HG02759 (cell line): ENCODE measurements at regions not wholly inside any gene's neighbourhood (a gene's known extent, or its start where the extent isn't known, plus 50 kb on each side); places are given as distances from the start of the nearest gene placed in this dataset.
"Not testable (repeated sequence)": the region's sequence is repeated elsewhere in the genome, so short reads cannot be mapped to it uniquely, and the experiment has no call there.

ENCODE experiments used
- ATAC-seq: cut with Tn5 transposase; IDR thresholded peaks from one replicate; pipeline ENCODE4 v1.9.1; 2021; ENCODE audit warnings: mild to moderate bottlenecking, moderate library complexity; ENCODE audit not compliant: unreplicated experiment

GRCh38 chr14:101254805-101255764 is 306.2 kb upstream of the DIO3 start:
- ATAC-seq: no peak

GRCh38 chr14:101255765-101256125 is 305.6 kb upstream of the DIO3 start:
- no peak for ATAC-seq

GRCh38 chr14:101256266-101256665 is 305.0 kb upstream of the DIO3 start:
- ATAC-seq: no peak

GRCh38 chr14:101257551-101257950 is 303.7 kb upstream of the DIO3 start:
- no peak for ATAC-seq

GRCh38 chr14:101259748-101260147 is 301.5 kb upstream of the DIO3 start:
- ATAC-seq: no peak

- not testable (repeated sequence) for ATAC-seq
These were observed 294.9 kb upstream of the DIO3 start for GRCh38 chr14:101266441-101266840.

GRCh38 chr14:101273091-101273490 is 288.2 kb upstream of the DIO3 start:
- ATAC-seq: no peak

- no peak for ATAC-seq
These were observed 284.8 kb upstream of the DIO3 start for GRCh38 chr14:101276309-101277091.

- no peak for ATAC-seq
These were observed 278.9 kb upstream of the DIO3 start for GRCh38 chr14:101282418-101282817.

- no peak for ATAC-seq
These were observed 276.6 kb upstream of the DIO3 start for GRCh38 chr14:101284711-101285110.

GRCh38 chr14:101286271-101287018 is 274.9 kb upstream of the DIO3 start:
- no peak for ATAC-seq

- no peak for ATAC-seq
These were observed 272.7 kb upstream of the DIO3 start for GRCh38 chr14:101288436-101289229.

GRCh38 chr14:101289230-101289690 is 272.0 kb upstream of the DIO3 start:
- ATAC-seq: no peak

- no peak for ATAC-seq
These were observed 271.4 kb upstream of the DIO3 start for GRCh38 chr14:101289911-101290310.

- ATAC-seq: no peak
These were observed 270.7 kb upstream of the DIO3 start for GRCh38 chr14:101290611-101291010.

GRCh38 chr14:101291390-101291789 is 269.9 kb upstream of the DIO3 start:
- no peak for ATAC-seq

- no peak for ATAC-seq
These were observed 268.8 kb upstream of the DIO3 start for GRCh38 chr14:101292448-101292847.

- no peak for ATAC-seq
These were observed 267.7 kb upstream of the DIO3 start for GRCh38 chr14:101293605-101294004.

GRCh38 chr14:101294136-101294535 is 267.2 kb upstream of the DIO3 start:
- ATAC-seq: no peak

- not testable (repeated sequence) for ATAC-seq
These were observed 261.5 kb upstream of the DIO3 start for GRCh38 chr14:101299781-101300180.
